Mesenteric fat pad (tissue), 1 donor: ENCODE measurements at regions not wholly inside any gene's neighbourhood (a gene's known extent, or its start where the extent isn't known, plus 50 kb on each side); places are given as distances from the start of the nearest gene placed in this dataset.

Experiments
- DNase-seq: peaks from one replicate; pipeline ENCODE4 v3.0.0-alpha.2; 2020; ENCODE audit warnings: low spot score
- donor health status: DM: yes; HTN: yes; CAD: no.

GRCh38 chr18:75358928-75359327 lies 68.6 kb downstream of the SMIM21 start:
- no peak for DNase-seq

DNA sequence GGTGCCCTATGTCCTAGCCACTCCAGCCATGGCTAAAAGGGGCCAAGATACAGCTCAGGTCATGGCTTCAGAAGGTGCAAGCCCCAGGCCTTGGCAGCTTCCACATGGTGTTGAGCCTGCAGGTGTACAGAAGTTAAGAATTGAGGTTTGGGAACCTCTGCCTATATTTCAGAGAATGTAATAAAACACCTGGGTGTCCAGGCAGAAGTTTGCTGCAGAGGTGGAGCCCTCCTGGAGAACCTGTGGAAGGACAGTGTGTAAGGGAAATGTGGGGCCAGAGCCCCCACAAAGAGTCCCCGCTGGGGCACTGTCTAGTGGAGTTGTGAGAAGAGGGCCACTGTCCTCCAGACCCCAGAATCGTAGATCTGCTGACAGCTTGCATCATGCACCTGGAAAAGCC lies 74.1 kb downstream of the SMIM21 start:
- no peak for DNase-seq

GRCh38 chr18:75351409-75351808 lies 76.1 kb downstream of the SMIM21 start:
- no peak for DNase-seq

- DNase-seq = no peak
These were observed 76.6 kb downstream of the SMIM21 start for GRCh38 chr18:75350857-75351256.

DNA sequence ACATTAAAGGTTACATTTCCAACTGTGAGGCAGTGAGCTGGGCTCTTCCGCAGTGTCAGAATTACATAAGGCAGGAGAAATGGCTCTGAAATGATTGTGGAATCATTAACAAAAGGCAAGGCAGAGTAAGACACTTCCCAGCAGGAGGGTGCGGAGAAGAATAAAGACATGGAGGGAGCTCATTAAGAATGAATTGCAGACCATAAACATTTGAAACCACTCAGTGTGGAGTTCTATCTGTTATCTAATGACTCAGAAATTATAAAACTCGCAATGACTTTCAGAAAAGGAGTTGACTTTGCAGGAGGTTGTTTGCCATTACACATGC lies 77.0 kb downstream of the SMIM21 start:
- no peak for DNase-seq

- no peak for DNase-seq
These were observed 77.6 kb downstream of the SMIM21 start for GRCh38 chr18:75349668-75350511.

DNA sequence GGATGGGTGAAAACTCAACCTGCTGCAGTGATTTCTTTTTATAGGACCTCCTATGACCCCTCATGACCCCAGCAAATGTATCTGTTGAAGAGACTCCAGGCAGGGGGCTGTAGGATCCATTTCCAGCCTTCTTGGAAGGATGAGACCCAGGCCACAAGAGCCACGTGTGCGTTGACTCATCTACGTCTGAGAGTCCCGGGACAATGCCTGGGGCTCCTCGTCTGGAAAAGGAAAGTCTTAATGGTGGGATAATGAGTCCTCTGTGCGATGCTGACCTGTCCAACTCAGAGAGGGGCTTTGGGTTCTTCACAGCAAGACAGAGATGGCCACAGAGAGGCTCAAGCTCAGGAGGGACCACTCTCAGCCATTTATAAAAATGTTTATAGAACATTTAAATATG lies 80.8 kb downstream of the SMIM21 start:
- no peak for DNase-seq

- peak; percentile 78 for DNase-seq
These were observed 82.9 kb downstream of the SMIM21 start for GRCh38 chr18:75344615-75345014.

- no peak for DNase-seq
These were observed 83.3 kb downstream of the SMIM21 start for GRCh38 chr18:75344161-75344560.

- DNase-seq = no peak
These were observed 84.1 kb downstream of the SMIM21 start for GRCh38 chr18:75343389-75343788.

DNA sequence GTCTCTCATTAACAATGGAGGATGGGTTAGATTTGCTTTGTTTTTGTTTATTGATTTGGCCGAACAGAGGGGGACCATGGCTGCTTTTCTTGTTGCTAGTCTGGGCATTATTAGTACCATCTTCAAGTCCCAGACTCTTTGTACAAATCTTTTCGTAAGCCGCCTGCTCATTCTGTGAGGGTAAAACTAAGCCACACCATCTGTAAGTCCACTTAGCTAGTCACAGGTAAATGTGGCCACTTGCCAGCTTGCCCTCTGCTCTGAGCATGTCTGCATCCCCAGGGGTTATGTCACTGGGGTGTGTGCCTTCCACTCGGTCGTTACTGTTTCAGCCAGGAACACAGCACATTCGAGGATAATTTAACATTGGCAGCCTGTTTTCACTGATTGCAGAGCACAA lies 85.6 kb downstream of the SMIM21 start:
- DNase-seq = no peak

DNA sequence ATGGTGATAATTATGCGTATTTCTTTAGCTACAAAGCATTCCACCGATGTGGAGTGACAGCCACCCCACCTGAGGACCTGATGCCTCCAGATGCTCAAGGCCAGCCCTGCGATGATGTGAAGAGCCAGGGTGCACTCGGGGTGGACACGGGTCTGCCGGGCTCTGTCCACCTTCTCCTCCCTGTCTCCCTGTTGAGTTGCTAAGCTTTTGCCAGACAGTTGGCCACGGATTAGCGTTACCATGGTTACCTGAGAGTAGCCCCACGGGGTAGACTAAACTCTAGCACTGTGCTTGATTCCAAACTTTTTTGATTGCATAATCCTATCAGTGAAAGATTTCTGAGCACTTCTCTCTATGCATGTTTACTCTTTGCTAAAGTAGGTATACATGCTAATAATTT lies 86.2 kb downstream of the SMIM21 start:
- no peak for DNase-seq

- DNase-seq = peak; percentile 76
These were observed 87.4 kb downstream of the SMIM21 start for GRCh38 chr18:75339936-75340605.
